ACC112 (cell line): ENCODE measurements at regions not wholly inside any gene's neighbourhood (a gene's known extent, or its start where the extent isn't known, plus 50 kb on each side); places are given as distances from the start of the nearest gene placed in this dataset.

Source experiments
- H2AFZ ChIP-seq: fragments of 200-600 bp; sonication (generic); one replicate; pipeline ENCODE4 v1.6.0; 2017; ENCODE audit warnings: antibody characterized with exemption, low read length; ENCODE audit not compliant: unreplicated experiment
- H3K27ac ChIP-seq: fragments of 200-600 bp; sonication (generic); 2 replicates; pipeline ENCODE4 v1.5.1; 2014; ENCODE audit warnings: low read depth, mild to moderate bottlenecking, antibody characterized with exemption, low read length, moderate library complexity
- H3K27me3 ChIP-seq: fragments of 200-600 bp; sonication (generic); 2 replicates; pipeline ENCODE4 v1.6.1; 2014; ENCODE audit warnings: mild to moderate bottlenecking, antibody characterized with exemption, low read length, moderate library complexity, mixed read lengths; ENCODE audit not compliant: insufficient read depth
- H3K36me3 ChIP-seq: fragments of 200-600 bp; sonication (generic); 2 replicates; pipeline ENCODE4 v1.6.1; 2016; ENCODE audit warnings: mild to moderate bottlenecking, antibody characterized with exemption, low read length, moderate library complexity, mixed read lengths; ENCODE audit not compliant: insufficient read depth
- H3K4me1 ChIP-seq: fragments of 200-600 bp; sonication (generic); one replicate; pipeline ENCODE4 v1.6.1; 2016; ENCODE audit warnings: low read length, mixed read lengths; ENCODE audit not compliant: insufficient read depth, unreplicated experiment, control insufficient read depth
- H3K4me3 ChIP-seq: fragments of 200-600 bp; sonication (generic); 2 replicates; pipeline ENCODE4 v1.5.1; 2014; ENCODE audit warnings: mild to moderate bottlenecking, low read depth, low read length
- H3K79me2 ChIP-seq: fragments of 200-600 bp; sonication (generic); one replicate; pipeline ENCODE4 v1.6.0; 2016; ENCODE audit warnings: low read length; ENCODE audit not compliant: control insufficient read depth, unreplicated experiment, insufficient read depth

GRCh38 chr9:13627071-13627470 lies 347.6 kb upstream of the MPDZ start:
- Histone ChIP-seq H3K4me1 (no peaks in the 10 kb centered on the region), H3K4me3 (no peak overlapping the region), H3K79me2 (no peaks in the 10 kb centered on the region), H3K36me3 (no peaks in the 10 kb centered on the region), H3K27me3 (no peaks in the 10 kb centered on the region), H2AFZ (no peak overlapping the region), H3K27ac (no peak overlapping the region)

GRCh38 chr9:13626601-13627000 lies 347.1 kb upstream of the MPDZ start:
- H3K4me3 ChIP-seq: no peak overlapping the region
- no peak overlapping the region for H2AFZ ChIP-seq
- no peaks in the 10 kb centered on the region for H3K79me2 ChIP-seq
- H3K4me1 ChIP-seq: no peaks in the 10 kb centered on the region
- no peaks in the 10 kb centered on the region for H3K27me3 ChIP-seq
- no peaks in the 10 kb centered on the region for H3K36me3 ChIP-seq
- H3K27ac ChIP-seq: no peak overlapping the region

- no peaks in the 10 kb centered on the region for H3K36me3 ChIP-seq
- no peak overlapping the region for H2AFZ ChIP-seq
- no peaks in the 10 kb centered on the region for H3K27me3 ChIP-seq
- no peak overlapping the region for H3K27ac ChIP-seq
- H3K79me2 ChIP-seq: no peaks in the 10 kb centered on the region
- H3K4me3 ChIP-seq: no peak overlapping the region
- no peaks in the 10 kb centered on the region for H3K4me1 ChIP-seq
Measured at GRCh38 chr9:13621872-13622564, 342.5 kb upstream of the MPDZ start.

- H3K36me3 ChIP-seq: no peaks in the 10 kb centered on the region
- no peak overlapping the region for H2AFZ ChIP-seq
- H3K27ac ChIP-seq: no peak overlapping the region
Measured at GRCh38 chr9:13616491-13617035, 337.1 kb upstream of the MPDZ start.

GRCh38 chr9:13615660-13616490 lies 336.4 kb upstream of the MPDZ start:
- Histone ChIP-seq H3K79me2 (no peaks in the 10 kb centered on the region), H3K36me3 (no peaks in the 10 kb centered on the region), H3K4me3 (no peak overlapping the region), H3K27me3 (no peaks in the 10 kb centered on the region), H2AFZ (no peak overlapping the region), H3K4me1 (no peaks in the 10 kb centered on the region), H3K27ac (no peak overlapping the region)

More at GRCh38 chr9:13616491-13617035, 337.1 kb upstream of the MPDZ start:
- H3K27me3 ChIP-seq: no peaks in the 10 kb centered on the region
- H3K79me2 ChIP-seq: no peaks in the 10 kb centered on the region
- no peaks in the 10 kb centered on the region for H3K4me1 ChIP-seq
- H3K4me3 ChIP-seq: no peak overlapping the region

GRCh38 chr9:13614060-13614459 lies 334.6 kb upstream of the MPDZ start:
- Histone ChIP-seq H3K36me3 (no peaks in the 10 kb centered on the region), H3K4me3 (no peak overlapping the region), H3K27ac (no peak overlapping the region), H3K27me3 (no peaks in the 10 kb centered on the region), H3K4me1 (no peaks in the 10 kb centered on the region), H3K79me2 (no peaks in the 10 kb centered on the region), H2AFZ (no peak overlapping the region)

GRCh38 chr9:13613296-13613695 lies 333.8 kb upstream of the MPDZ start:
- H3K4me3 ChIP-seq: no peak overlapping the region
- peaks cover 4% of the 10 kb centered on the region for H3K4me1 ChIP-seq
- no peaks in the 10 kb centered on the region for H3K79me2 ChIP-seq
- H3K27ac ChIP-seq: no peak overlapping the region
- no peaks in the 10 kb centered on the region for H3K36me3 ChIP-seq
- no peaks in the 10 kb centered on the region for H3K27me3 ChIP-seq
- H2AFZ ChIP-seq: no peak overlapping the region

- H3K79me2 ChIP-seq: no peaks in the 10 kb centered on the region
- H3K4me1 ChIP-seq: peaks cover 12% of the 10 kb centered on the region
- H3K27me3 ChIP-seq: no peaks in the 10 kb centered on the region
- H3K4me3 ChIP-seq: peak overlapping the region; percentile 56
- no peak overlapping the region for H3K27ac ChIP-seq
- peak overlapping the region; percentile 83 for H2AFZ ChIP-seq
- no peaks in the 10 kb centered on the region for H3K36me3 ChIP-seq
Measured at GRCh38 chr9:13608451-13608850, 329.0 kb upstream of the MPDZ start.

GRCh38 chr9:13607481-13608441 lies 328.3 kb upstream of the MPDZ start:
- H3K36me3 ChIP-seq: no peaks in the 10 kb centered on the region

GRCh38 chr9:13606586-13606985 lies 327.1 kb upstream of the MPDZ start:
- no peaks in the 10 kb centered on the region for H3K79me2 ChIP-seq
- no peak overlapping the region for H3K4me3 ChIP-seq
- H3K27me3 ChIP-seq: no peaks in the 10 kb centered on the region
- H2AFZ ChIP-seq: no peak overlapping the region
- no peaks in the 10 kb centered on the region for H3K36me3 ChIP-seq
- H3K4me1 ChIP-seq: peaks cover 12% of the 10 kb centered on the region
- H3K27ac ChIP-seq: no peak overlapping the region

More at GRCh38 chr9:13607481-13608441, 328.3 kb upstream of the MPDZ start:
- Histone ChIP-seq H3K4me1 (peaks cover 12% of the 10 kb centered on the region), H3K4me3 (peak overlapping the region; percentile 56), H3K27me3 (no peaks in the 10 kb centered on the region), H2AFZ (peak overlapping the region; percentile 83), H3K79me2 (no peaks in the 10 kb centered on the region), H3K27ac (no peak overlapping the region)
